ENCODE measurements at regions not wholly inside any gene's neighbourhood (a gene's known extent, or its start where the extent isn't known, plus 50 kb on each side); places are given as distances from the start of the nearest gene placed in this dataset.

DNA sequence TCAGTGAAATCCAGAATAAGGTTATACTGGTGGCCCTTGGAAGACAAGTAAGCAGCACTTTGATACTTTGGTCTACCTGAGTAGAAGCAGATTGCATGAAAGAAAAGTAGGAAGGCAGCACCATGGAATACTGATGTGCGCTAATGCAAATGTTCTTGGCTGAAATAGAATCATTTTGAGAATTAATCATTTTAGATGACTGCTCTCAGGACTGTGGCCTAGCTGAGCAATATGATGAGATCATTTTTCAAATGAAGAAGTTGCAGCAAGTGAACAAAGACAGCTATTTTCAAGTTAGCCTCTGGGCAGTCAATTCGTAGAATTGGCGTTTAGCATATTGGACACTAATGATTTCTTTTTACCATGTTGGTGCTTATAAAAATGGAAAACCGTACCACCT, 483.5 kb downstream of the TMEM232 start:
- Mint-ChIP-seq H3K4me1 (no peaks in the 10 kb centered on the region), H3K27me3 (ENCODE audit: insufficient read depth, low read depth) (no peaks in the 10 kb centered on the region), H3K36me3 (peaks cover 6% of the 10 kb centered on the region), H3K4me3 (no peak overlapping the region), H3K9me3 (peaks cover 7% of the 10 kb centered on the region), H3K27ac (no peak overlapping the region)
- Histone ChIP-seq H3K79me2 (ENCODE audit: low read depth) (no peaks in the 10 kb centered on the region), H3F3A (ENCODE audit: low read depth) (no peaks in the 10 kb centered on the region), H3K9ac (no peak overlapping the region), H3K4me3 (no peak overlapping the region), H3K27ac (no peak overlapping the region), H3K36me3 (no peaks in the 10 kb centered on the region), H4K20me1 (ENCODE audit: low read depth) (no peaks in the 10 kb centered on the region), H2AFZ (replicated peaks) (no peak overlapping the region), H3K4me1 (no peaks in the 10 kb centered on the region), H3K4me2 (no peak overlapping the region), H3K9me3 (ENCODE audit: low read depth) (peaks cover 3% of the 10 kb centered on the region), H3K27me3 (no peaks in the 10 kb centered on the region)
- DNase-seq (ENCODE audit: low spot score): no peak
- TF ChIP-seq EZH2phosphoT487 (IDR thresholded peaks at IDR 0.05) (no peak), EZH2 (IDR thresholded peaks at IDR 0.05) (no peak)
- TF ChIP-seq, protein P1, sequence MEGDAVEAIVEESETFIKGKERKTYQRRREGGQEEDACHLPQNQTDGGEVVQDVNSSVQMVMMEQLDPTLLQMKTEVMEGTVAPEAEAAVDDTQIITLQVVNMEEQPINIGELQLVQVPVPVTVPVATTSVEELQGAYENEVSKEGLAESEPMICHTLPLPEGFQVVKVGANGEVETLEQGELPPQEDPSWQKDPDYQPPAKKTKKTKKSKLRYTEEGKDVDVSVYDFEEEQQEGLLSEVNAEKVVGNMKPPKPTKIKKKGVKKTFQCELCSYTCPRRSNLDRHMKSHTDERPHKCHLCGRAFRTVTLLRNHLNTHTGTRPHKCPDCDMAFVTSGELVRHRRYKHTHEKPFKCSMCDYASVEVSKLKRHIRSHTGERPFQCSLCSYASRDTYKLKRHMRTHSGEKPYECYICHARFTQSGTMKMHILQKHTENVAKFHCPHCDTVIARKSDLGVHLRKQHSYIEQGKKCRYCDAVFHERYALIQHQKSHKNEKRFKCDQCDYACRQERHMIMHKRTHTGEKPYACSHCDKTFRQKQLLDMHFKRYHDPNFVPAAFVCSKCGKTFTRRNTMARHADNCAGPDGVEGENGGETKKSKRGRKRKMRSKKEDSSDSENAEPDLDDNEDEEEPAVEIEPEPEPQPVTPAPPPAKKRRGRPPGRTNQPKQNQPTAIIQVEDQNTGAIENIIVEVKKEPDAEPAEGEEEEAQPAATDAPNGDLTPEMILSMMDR (IDR thresholded peaks at IDR 0.05): no peak

DNA sequence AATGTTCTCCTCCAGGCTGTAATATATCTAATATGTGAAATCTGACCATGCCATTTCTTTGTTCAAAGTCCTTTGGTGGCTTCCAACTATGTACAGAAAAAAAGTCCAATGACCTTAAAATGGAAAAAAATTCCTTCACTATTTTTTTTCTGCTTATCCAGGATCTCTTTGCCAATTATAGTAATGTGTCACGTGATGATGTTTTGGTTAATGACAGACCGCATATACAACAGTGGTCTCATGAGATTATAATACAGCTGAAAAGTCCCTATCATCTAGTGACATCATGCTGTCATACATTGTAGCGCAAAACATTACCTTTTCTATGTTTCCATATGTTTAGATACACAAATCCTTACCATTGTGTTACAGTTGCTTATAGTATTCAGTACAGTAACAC, 477.6 kb downstream of the TMEM232 start:
- Histone ChIP-seq H3K9me3 (ENCODE audit: low read depth) (no peaks in the 10 kb centered on the region), H4K20me1 (ENCODE audit: low read depth) (no peaks in the 10 kb centered on the region), H3K4me3 (no peak overlapping the region), H3K4me1 (peaks cover 36% of the 10 kb centered on the region), H3F3A (ENCODE audit: low read depth) (peaks cover 5% of the 10 kb centered on the region), H3K36me3 (no peaks in the 10 kb centered on the region), H2AFZ (replicated peaks) (no peak overlapping the region), H3K9ac (no peak overlapping the region), H3K27ac (no peak overlapping the region), H3K27me3 (no peaks in the 10 kb centered on the region), H3K4me2 (no peak overlapping the region), H3K79me2 (ENCODE audit: low read depth) (peaks cover 16% of the 10 kb centered on the region)
- no peak for DNase-seq (ENCODE audit: low spot score)
- TF ChIP-seq EZH2phosphoT487 (IDR thresholded peaks at IDR 0.05): no peak
- TF ChIP-seq EZH2 (IDR thresholded peaks at IDR 0.05): no peak
- TF ChIP-seq, protein P1 (IDR thresholded peaks at IDR 0.05): no peak
- Mint-ChIP-seq H3K27me3 (ENCODE audit: insufficient read depth, low read depth) (no peaks in the 10 kb centered on the region), H3K4me1 (peaks cover 24% of the 10 kb centered on the region), H3K4me3 (no peak overlapping the region), H3K27ac (no peak overlapping the region), H3K36me3 (no peaks in the 10 kb centered on the region), H3K9me3 (no peaks in the 10 kb centered on the region)

DNA sequence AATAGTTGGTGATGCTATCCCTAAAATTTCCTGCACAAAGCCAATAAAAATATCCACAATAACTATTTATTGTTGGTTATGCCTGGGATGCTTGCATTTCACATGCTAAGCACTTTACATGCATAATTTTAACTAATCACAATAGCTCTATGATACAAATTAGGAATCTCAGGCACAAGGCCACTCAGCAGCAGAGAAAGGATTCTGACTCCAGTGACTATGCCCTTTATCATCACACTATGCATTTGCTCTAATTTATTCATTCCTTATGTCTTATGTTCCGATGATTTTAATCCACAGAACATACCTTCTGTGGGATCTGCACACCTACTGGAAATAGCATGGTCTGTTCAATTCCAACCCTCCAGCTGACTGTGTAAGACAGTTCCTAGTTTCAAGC, 476.1 kb downstream of the TMEM232 start:
- Mint-ChIP-seq H3K4me3 (no peak overlapping the region), H3K27me3 (ENCODE audit: insufficient read depth, low read depth) (no peaks in the 10 kb centered on the region), H3K9me3 (no peaks in the 10 kb centered on the region), H3K36me3 (no peaks in the 10 kb centered on the region), H3K27ac (peak overlapping the region; percentile 94), H3K4me1 (peaks cover 27% of the 10 kb centered on the region)
- H3K4me3 ChIP-seq: no peak overlapping the region
- H2AFZ ChIP-seq (replicated peaks): no peak overlapping the region
- no peak overlapping the region for H3K27ac ChIP-seq
- H4K20me1 ChIP-seq (ENCODE audit: low read depth): no peaks in the 10 kb centered on the region
- peaks cover 50% of the 10 kb centered on the region for H3K4me1 ChIP-seq
- H3K27me3 ChIP-seq: no peaks in the 10 kb centered on the region
- H3K36me3 ChIP-seq: no peaks in the 10 kb centered on the region
- TF ChIP-seq EZH2phosphoT487 (IDR thresholded peaks at IDR 0.05) (no peak), EZH2 (IDR thresholded peaks at IDR 0.05) (no peak)
- TF ChIP-seq, protein P1 (IDR thresholded peaks at IDR 0.05): no peak
- no peaks in the 10 kb centered on the region for H3K9me3 ChIP-seq (ENCODE audit: low read depth)
- peaks cover 19% of the 10 kb centered on the region for H3F3A ChIP-seq (ENCODE audit: low read depth)
- no peak overlapping the region for H3K4me2 ChIP-seq
- no peak overlapping the region for H3K9ac ChIP-seq
- no peak for DNase-seq (ENCODE audit: low spot score)
- peaks cover 26% of the 10 kb centered on the region for H3K79me2 ChIP-seq (ENCODE audit: low read depth)

Data from neural progenitor cell (in vitro differentiated cells).